Testis (tissue), 2 donors: ENCODE measurements at regions not wholly inside any gene's neighbourhood (a gene's known extent, or its start where the extent isn't known, plus 50 kb on each side); places are given as distances from the start of the nearest gene placed in this dataset.

Source experiments
- DNase-seq: peaks from one replicate; pipeline ENCODE4 v3.0.0-alpha.2; 2019
- H3K27ac ChIP-seq, 2 donors: fragments of 200-600 bp; sonication (generic); one replicate each; pipeline ENCODE4 v1.5.1; 2019
- H3K27me3 ChIP-seq: fragments of 200-600 bp; sonication (generic); one replicate; pipeline ENCODE4 v1.5.1; 2019
- H3K36me3 ChIP-seq: fragments of 200-600 bp; sonication (generic); one replicate; pipeline ENCODE4 v1.5.1; 2017; ENCODE audit warnings: low read depth; ENCODE audit errors: missing control alignments
- H3K4me1 ChIP-seq: fragments of 200-600 bp; sonication (generic); one replicate; pipeline ENCODE4 v1.5.1; 2019
- H3K4me3 ChIP-seq, 2 donors: fragments of 200-600 bp; sonication (generic); one replicate each; pipeline ENCODE4 v1.5.1; 2017 to 2019
- H3K9me3 ChIP-seq: fragments of 200-600 bp; sonication (generic); one replicate; pipeline ENCODE4 v1.5.1; 2017
- CTCF ChIP-seq, 3 experiments: fragments of 450-650 bp in 2 of 3; fragments of 200-600 bp in 1 of 3; sonication (generic) in 1 of 3; IDR thresholded peaks; one replicate each; pipeline ENCODE4 v1.5.1; 2016 to 2019; ENCODE audit warnings: antibody characterized with exemption in 3 of 3, mild to moderate bottlenecking in 2 of 3, moderate library complexity in 1 of 3
- POLR2A ChIP-seq: fragments of 450-650 bp; IDR thresholded peaks from one replicate; pipeline ENCODE4 v1.6.1; 2017; ENCODE audit warnings: antibody characterized with exemption, mild to moderate bottlenecking, moderate library complexity
- WGBS, 2 donors: methylation state at CpG; one replicate each; pipeline ENCODE4 v1.1.5; 2018; 5-methylcytosine and 5-hydroxymethylcytosine counted together
- intact Hi-C: fragments of 100-400 bp; cut with DNase I; formaldehyde crosslinking; loops from one replicate; pipeline ENCODE4 v1.15.1; 2023; ENCODE audit warnings: low total_unique reads

GRCh38 chr5:174448662-174449061, 275.7 kb upstream of the MSX2 start:
- no peak overlapping the region for H3K4me3 ChIP-seq
- H3K36me3 ChIP-seq, result no peaks in the 10 kb centered on the region
- H3K27ac ChIP-seq, result no peak overlapping the region
- H3K27me3 ChIP-seq, result no peaks in the 10 kb centered on the region
- intact Hi-C loops, result no loop called here
- no peak for TF ChIP-seq POLR2A
- H3K9me3 ChIP-seq, result no peaks in the 10 kb centered on the region
- no peaks in the 10 kb centered on the region for H3K4me1 ChIP-seq
- no peak for DNase-seq

- intact Hi-C loops, result no loop called here
- no peaks in the 10 kb centered on the region for H3K9me3 ChIP-seq
- no peaks in the 10 kb centered on the region for H3K36me3 ChIP-seq
- WGBS, 2 donors, result 79 to 80% methylated on average over 2 of the region's 2 CpGs
- no peak overlapping the region for H3K4me3 ChIP-seq
- H3K27me3 ChIP-seq, result no peaks in the 10 kb centered on the region
- H3K4me1 ChIP-seq, result no peaks in the 10 kb centered on the region
- DNase-seq, result no peak
- no peak overlapping the region for H3K27ac ChIP-seq
- no peak for TF ChIP-seq CTCF (IDR thresholded peaks at IDR 0.05)
- no peak for TF ChIP-seq POLR2A
Observed at GRCh38 chr5:174453690-174454089, 270.7 kb upstream of the MSX2 start.

- DNase-seq, result no peak
Observed at GRCh38 chr5:174454464-174454863, 269.9 kb upstream of the MSX2 start.

GRCh38 chr5:174454890-174455289, 269.5 kb upstream of the MSX2 start:
- Histone ChIP-seq H3K36me3 (no peaks in the 10 kb centered on the region), H3K4me1 (no peaks in the 10 kb centered on the region), H3K4me3 (no peak overlapping the region), H3K9me3 (no peaks in the 10 kb centered on the region), H3K27ac (no peak overlapping the region), H3K27me3 (no peaks in the 10 kb centered on the region)
- no peak for DNase-seq
- TF ChIP-seq POLR2A (no peak), CTCF (IDR thresholded peaks at IDR 0.05) (no peak)
- WGBS, 2 donors, result 70 to 74% methylated on average over 3 of the region's 3 CpGs
- intact Hi-C loops, result no loop called here

More at GRCh38 chr5:174454464-174454863, 269.9 kb upstream of the MSX2 start:
- no peak for TF ChIP-seq CTCF (IDR thresholded peaks at IDR 0.05)
- TF ChIP-seq POLR2A, result no peak
- intact Hi-C loops, result no loop called here
- Histone ChIP-seq H3K9me3 (no peaks in the 10 kb centered on the region), H3K27me3 (no peaks in the 10 kb centered on the region), H3K36me3 (no peaks in the 10 kb centered on the region), H3K4me3 (no peak overlapping the region), H3K27ac (no peak overlapping the region), H3K4me1 (no peaks in the 10 kb centered on the region)
- 63 to 69% methylated on average over 6 of the region's 6 CpGs for WGBS, 2 donors

GRCh38 chr5:174455301-174455700, 269.1 kb upstream of the MSX2 start:
- 43 to 45% methylated on average over 4 of the region's 4 CpGs for WGBS, 2 donors
- H3K9me3 ChIP-seq, result no peaks in the 10 kb centered on the region
- TF ChIP-seq CTCF (IDR thresholded peaks at IDR 0.05) (no peak), POLR2A (no peak)
- H3K27me3 ChIP-seq, result no peaks in the 10 kb centered on the region
- intact Hi-C loops, result no loop called here
- no peak overlapping the region for H3K4me3 ChIP-seq
- DNase-seq, result no peak
- no peaks in the 10 kb centered on the region for H3K36me3 ChIP-seq
- H3K4me1 ChIP-seq, result no peaks in the 10 kb centered on the region
- no peak overlapping the region for H3K27ac ChIP-seq
